VCaP (cell line): ENCODE measurements at regions not wholly inside any gene's neighbourhood (a gene's known extent, or its start where the extent isn't known, plus 50 kb on each side); places are given as distances from the start of the nearest gene placed in this dataset.

ENCODE experiments used
- H3K27ac ChIP-seq: fragments of 450-650 bp; 2 replicates; pipeline ENCODE4 v1.5.1; 2017
- TF ChIP-seq, protein P1 (sequence below): fragments of 450-650 bp; conservative IDR thresholded peaks from 2 replicates; pipeline ENCODE4 v1.5.1; 2017; ENCODE audit warnings: mild to moderate bottlenecking, moderate library complexity

DNA sequence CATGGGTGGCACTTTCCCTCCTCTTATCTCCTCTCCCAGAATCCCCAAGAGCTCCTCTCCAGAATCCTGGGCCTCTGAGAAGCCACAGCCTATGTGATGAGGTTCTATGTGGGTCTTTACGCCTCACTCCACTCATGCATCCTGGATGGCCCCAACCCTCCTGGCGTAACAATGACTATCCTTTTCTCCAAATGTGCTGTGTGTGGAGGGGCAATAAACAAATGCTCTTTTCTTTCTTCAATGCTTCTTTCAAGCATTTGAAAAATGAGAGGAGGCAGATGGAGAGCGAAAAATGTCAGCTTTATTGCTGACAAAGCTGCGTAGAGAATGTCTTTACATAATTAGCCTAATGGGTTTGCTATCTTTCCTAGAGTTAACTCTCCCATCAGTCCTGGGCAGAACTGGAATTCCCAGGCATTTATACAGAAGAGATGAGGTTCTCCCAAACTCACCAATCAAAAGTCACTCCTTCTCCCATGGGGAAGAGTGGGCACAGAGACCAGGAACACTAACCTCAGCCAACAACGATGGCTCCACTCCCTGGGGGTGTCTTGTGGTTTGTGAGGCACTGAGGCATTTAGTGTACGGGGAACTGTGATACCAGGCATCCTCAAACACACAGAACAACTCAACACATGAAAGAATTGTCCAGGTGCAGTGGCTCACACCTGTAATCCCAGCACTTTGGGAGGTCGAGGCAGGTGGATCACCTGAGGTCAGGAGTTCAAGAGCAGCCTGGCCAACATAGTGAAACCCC, 118.9 kb upstream of the SLC34A2 start:
- TF ChIP-seq, protein P1, sequence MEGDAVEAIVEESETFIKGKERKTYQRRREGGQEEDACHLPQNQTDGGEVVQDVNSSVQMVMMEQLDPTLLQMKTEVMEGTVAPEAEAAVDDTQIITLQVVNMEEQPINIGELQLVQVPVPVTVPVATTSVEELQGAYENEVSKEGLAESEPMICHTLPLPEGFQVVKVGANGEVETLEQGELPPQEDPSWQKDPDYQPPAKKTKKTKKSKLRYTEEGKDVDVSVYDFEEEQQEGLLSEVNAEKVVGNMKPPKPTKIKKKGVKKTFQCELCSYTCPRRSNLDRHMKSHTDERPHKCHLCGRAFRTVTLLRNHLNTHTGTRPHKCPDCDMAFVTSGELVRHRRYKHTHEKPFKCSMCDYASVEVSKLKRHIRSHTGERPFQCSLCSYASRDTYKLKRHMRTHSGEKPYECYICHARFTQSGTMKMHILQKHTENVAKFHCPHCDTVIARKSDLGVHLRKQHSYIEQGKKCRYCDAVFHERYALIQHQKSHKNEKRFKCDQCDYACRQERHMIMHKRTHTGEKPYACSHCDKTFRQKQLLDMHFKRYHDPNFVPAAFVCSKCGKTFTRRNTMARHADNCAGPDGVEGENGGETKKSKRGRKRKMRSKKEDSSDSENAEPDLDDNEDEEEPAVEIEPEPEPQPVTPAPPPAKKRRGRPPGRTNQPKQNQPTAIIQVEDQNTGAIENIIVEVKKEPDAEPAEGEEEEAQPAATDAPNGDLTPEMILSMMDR, result no peak
- H3K27ac ChIP-seq, result no peak overlapping the region

DNA sequence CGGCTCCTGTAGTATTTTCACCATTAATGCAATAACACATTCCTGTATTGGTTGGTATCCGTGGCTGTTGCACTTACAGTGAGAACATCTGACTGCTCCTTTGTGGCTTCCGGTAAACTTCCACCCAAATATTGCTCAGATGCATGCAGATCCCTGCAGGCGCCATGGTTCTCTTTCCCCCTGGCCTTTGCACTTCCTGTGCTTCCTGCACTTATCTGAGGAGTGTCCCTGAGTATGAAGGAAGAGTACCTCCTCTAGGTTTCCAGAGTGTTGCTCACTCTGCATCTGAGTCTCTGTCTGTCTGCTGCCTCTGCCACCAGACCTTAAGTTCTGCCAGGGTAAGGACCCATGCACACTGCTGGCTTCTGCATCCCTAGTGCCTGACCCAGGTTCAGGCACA, 117.2 kb upstream of the SLC34A2 start:
- TF ChIP-seq, protein P1, result no peak
- H3K27ac ChIP-seq, result no peak overlapping the region

- no peak overlapping the region for H3K27ac ChIP-seq
- TF ChIP-seq, protein P1, result no peak
These were observed 116.4 kb upstream of the SLC34A2 start for GRCh38 chr4:25539241-25539640.

DNA sequence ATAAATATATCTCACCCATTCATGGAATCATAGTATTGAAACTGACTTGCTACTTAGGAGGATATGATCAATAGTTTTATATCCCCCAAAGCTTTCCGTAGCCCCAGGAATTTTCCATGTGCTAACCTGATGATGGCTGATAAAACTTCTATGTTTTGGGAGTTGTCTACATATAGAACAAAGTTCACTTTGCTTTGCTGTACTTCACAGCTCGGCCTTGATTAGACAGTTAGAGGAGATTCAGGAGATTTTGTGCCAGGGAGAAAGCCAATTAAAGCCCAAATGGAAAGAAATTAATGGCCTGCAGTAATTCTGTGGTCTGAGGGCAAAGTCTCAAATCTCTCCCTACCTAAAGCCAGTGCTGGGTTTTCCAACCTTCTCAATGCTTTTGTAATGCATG, 114.9 kb upstream of the SLC34A2 start:
- H3K27ac ChIP-seq, result no peak overlapping the region
- TF ChIP-seq, protein P1, result no peak

- no peak overlapping the region for H3K27ac ChIP-seq
- TF ChIP-seq, protein P1, result no peak
These were observed 108.3 kb upstream of the SLC34A2 start for GRCh38 chr4:25547343-25547742.

DNA sequence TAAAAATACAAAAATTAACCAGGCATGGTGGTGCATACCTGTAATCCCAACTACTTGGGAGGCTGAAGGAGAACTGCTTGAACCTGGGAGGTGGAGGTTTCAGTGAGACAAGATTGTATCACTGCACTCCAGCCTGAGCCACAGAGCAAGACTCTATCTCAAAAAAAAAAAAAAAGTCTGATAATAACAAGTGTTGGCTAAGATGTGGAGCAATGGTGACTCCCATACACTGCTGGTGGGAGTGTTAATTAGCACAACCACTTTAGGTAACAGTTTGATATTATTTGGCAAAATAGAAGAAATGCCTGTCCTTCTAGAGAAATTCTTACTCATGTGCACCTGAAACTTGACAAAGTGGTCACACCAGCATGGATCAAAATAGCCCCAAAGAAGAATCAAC, 106.2 kb upstream of the SLC34A2 start:
- TF ChIP-seq, protein P1, result no peak
- H3K27ac ChIP-seq, result no peak overlapping the region

DNA sequence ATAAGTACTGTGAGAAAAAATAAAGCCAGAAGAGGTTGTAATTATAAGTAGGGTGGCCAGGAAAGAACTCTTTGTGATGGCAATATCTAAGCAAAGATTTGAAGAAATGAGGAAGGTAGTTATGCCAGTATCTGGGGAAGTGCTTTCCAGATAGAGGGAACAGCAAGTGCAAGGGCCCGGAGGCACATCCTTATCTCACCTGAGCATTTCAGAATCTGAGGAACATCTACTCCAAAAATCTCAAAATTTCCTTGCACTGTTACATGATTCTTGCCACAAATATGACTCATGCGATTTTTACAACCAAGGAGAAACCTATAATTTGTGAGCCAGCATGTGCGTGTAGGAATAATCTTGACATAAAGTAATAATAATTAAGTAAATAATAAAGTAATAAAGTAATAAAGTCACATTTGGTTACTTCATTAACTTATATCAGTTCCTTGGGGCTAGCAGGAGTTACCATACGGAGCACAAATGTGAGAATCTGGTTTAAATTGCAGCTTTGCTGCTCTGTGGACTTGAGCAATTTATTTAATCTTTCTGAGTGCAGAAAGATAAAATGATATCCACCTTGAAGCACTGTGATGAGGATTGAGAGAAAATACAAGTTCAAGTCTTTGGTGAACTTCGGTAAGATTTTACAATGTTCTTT, 105.1 kb upstream of the SLC34A2 start:
- no peak overlapping the region for H3K27ac ChIP-seq
- TF ChIP-seq, protein P1, result no peak
